ENCODE measurements at regions not wholly inside any gene's neighbourhood (a gene's known extent, or its start where the extent isn't known, plus 50 kb on each side); places are given as distances from the start of the nearest gene placed in this dataset.

GRCh38 chr5:5593391-5593790 is 170.9 kb downstream of the ICE1 start:
- Histone ChIP-seq H3K79me2 (ENCODE audit: low read length) (no peaks in the 10 kb centered on the region), H3K4me3 (ENCODE audit: low read length) (no peak overlapping the region), H4K20me1 (ENCODE audit: insufficient read depth, low read depth, low read length) (no peaks in the 10 kb centered on the region), H3K36me3 (ENCODE audit: insufficient read depth, low read length) (no peaks in the 10 kb centered on the region), H3K4me2 (ENCODE audit: low read depth, low read length, poor library complexity, severe bottlenecking) (no peak overlapping the region), H3K27ac (ENCODE audit: low read length) (no peak overlapping the region), H2AFZ (ENCODE audit: low read length) (no peak overlapping the region), H3K9ac (ENCODE audit: low read length) (no peak overlapping the region), H3K9me3 (ENCODE audit: low read length) (no peaks in the 10 kb centered on the region), H3K4me1 (ENCODE audit: low read length) (no peaks in the 10 kb centered on the region), H3K27me3 (ENCODE audit: low read length) (no peaks in the 10 kb centered on the region), H3K9me2 (replicated peaks; ENCODE audit: insufficient read depth, low read length) (no peaks in the 10 kb centered on the region)
- no peak for DNase-seq

GRCh38 chr5:5592541-5592940 is 170.1 kb downstream of the ICE1 start:
- Histone ChIP-seq H3K27ac (ENCODE audit: low read length) (no peak overlapping the region), H3K4me3 (ENCODE audit: low read length) (no peak overlapping the region), H3K27me3 (ENCODE audit: low read length) (no peaks in the 10 kb centered on the region), H2AFZ (ENCODE audit: low read length) (no peak overlapping the region), H3K4me2 (ENCODE audit: low read depth, low read length, poor library complexity, severe bottlenecking) (no peak overlapping the region), H3K36me3 (ENCODE audit: insufficient read depth, low read length) (no peaks in the 10 kb centered on the region), H3K9ac (ENCODE audit: low read length) (no peak overlapping the region), H3K4me1 (ENCODE audit: low read length) (no peaks in the 10 kb centered on the region), H3K9me3 (ENCODE audit: low read length) (no peaks in the 10 kb centered on the region), H3K79me2 (ENCODE audit: low read length) (no peaks in the 10 kb centered on the region), H3K9me2 (replicated peaks; ENCODE audit: insufficient read depth, low read length) (no peaks in the 10 kb centered on the region), H4K20me1 (ENCODE audit: insufficient read depth, low read depth, low read length) (no peaks in the 10 kb centered on the region)
- DNase-seq, result no peak

DNA sequence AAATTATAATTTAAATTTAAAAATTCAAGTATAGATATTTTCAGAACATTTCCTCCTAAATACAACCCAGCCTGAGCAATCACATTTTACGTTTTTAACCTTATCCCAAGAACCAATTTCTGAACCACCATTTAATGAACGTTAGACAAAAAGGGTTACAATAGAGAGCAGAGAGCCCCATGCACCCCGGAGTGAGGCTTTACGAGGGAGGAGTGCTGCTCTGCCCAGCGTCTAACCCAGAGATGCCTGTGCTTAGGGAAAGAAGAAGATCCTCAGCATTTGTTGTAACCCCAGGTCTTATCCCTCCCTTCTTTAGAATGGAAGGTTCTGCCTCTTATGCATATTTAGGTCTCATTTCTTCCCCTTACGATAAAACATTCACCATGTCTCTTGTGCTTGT is 169.1 kb downstream of the ICE1 start:
- DNase-seq, result no peak
- no peak overlapping the region for H3K9ac ChIP-seq (ENCODE audit: low read length)
- H3K36me3 ChIP-seq (ENCODE audit: insufficient read depth, low read length), result no peaks in the 10 kb centered on the region
- no peaks in the 10 kb centered on the region for H3K9me3 ChIP-seq (ENCODE audit: low read length)
- H3K9me2 ChIP-seq (replicated peaks; ENCODE audit: insufficient read depth, low read length), result no peaks in the 10 kb centered on the region
- no peaks in the 10 kb centered on the region for H3K27me3 ChIP-seq (ENCODE audit: low read length)
- no peaks in the 10 kb centered on the region for H3K4me1 ChIP-seq (ENCODE audit: low read length)
- no peaks in the 10 kb centered on the region for H4K20me1 ChIP-seq (ENCODE audit: insufficient read depth, low read depth, low read length)
- no peaks in the 10 kb centered on the region for H3K79me2 ChIP-seq (ENCODE audit: low read length)
- H3K4me2 ChIP-seq (ENCODE audit: low read depth, low read length, poor library complexity, severe bottlenecking), result no peak overlapping the region
- no peak overlapping the region for H2AFZ ChIP-seq (ENCODE audit: low read length)
- H3K4me3 ChIP-seq (ENCODE audit: low read length), result no peak overlapping the region
- no peak overlapping the region for H3K27ac ChIP-seq (ENCODE audit: low read length)

DNA sequence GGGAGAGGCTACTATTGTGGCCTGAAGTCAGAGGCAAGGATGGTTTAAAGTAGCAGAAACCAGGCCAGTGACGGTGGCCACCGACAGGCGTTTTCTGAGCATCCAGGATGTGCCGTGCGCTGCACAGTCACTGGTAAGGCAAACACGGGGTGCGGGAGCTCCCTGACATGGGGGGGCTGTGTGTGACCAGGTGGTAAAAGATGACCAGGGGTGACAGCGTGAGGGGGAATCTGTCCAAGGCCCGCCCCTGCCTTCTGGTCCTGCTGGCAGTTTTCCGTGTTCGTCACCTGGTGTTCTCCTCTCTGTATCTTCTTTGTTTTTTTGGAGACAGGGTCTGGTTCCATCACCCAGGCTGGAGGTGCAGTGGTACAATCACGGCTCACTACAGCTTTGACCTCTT is 167.4 kb downstream of the ICE1 start:
- no peaks in the 10 kb centered on the region for H3K27me3 ChIP-seq (ENCODE audit: low read length)
- H4K20me1 ChIP-seq (ENCODE audit: insufficient read depth, low read depth, low read length), result no peaks in the 10 kb centered on the region
- H2AFZ ChIP-seq (ENCODE audit: low read length), result no peak overlapping the region
- no peaks in the 10 kb centered on the region for H3K9me2 ChIP-seq (replicated peaks; ENCODE audit: insufficient read depth, low read length)
- no peak overlapping the region for H3K4me2 ChIP-seq (ENCODE audit: low read depth, low read length, poor library complexity, severe bottlenecking)
- no peaks in the 10 kb centered on the region for H3K4me1 ChIP-seq (ENCODE audit: low read length)
- H3K79me2 ChIP-seq (ENCODE audit: low read length), result no peaks in the 10 kb centered on the region
- H3K27ac ChIP-seq (ENCODE audit: low read length), result no peak overlapping the region
- H3K4me3 ChIP-seq (ENCODE audit: low read length), result no peak overlapping the region
- H3K9me3 ChIP-seq (ENCODE audit: low read length), result no peaks in the 10 kb centered on the region
- no peaks in the 10 kb centered on the region for H3K36me3 ChIP-seq (ENCODE audit: insufficient read depth, low read length)
- no peak overlapping the region for H3K9ac ChIP-seq (ENCODE audit: low read length)
- no peak for DNase-seq

GRCh38 chr5:5588887-5589826 is 166.7 kb downstream of the ICE1 start:
- Histone ChIP-seq H3K4me1 (ENCODE audit: low read length) (no peaks in the 10 kb centered on the region), H3K4me3 (ENCODE audit: low read length) (no peak overlapping the region), H3K36me3 (ENCODE audit: insufficient read depth, low read length) (no peaks in the 10 kb centered on the region), H4K20me1 (ENCODE audit: insufficient read depth, low read depth, low read length) (no peaks in the 10 kb centered on the region), H3K9me2 (replicated peaks; ENCODE audit: insufficient read depth, low read length) (no peaks in the 10 kb centered on the region), H3K9ac (ENCODE audit: low read length) (no peak overlapping the region), H3K9me3 (ENCODE audit: low read length) (no peaks in the 10 kb centered on the region), H3K79me2 (ENCODE audit: low read length) (no peaks in the 10 kb centered on the region), H3K27ac (ENCODE audit: low read length) (no peak overlapping the region), H3K27me3 (ENCODE audit: low read length) (no peaks in the 10 kb centered on the region), H2AFZ (ENCODE audit: low read length) (no peak overlapping the region), H3K4me2 (ENCODE audit: low read depth, low read length, poor library complexity, severe bottlenecking) (no peak overlapping the region)
- DNase-seq, result no peak

- Histone ChIP-seq H3K9ac (ENCODE audit: low read length) (no peak overlapping the region), H3K27ac (ENCODE audit: low read length) (no peak overlapping the region), H3K27me3 (ENCODE audit: low read length) (no peaks in the 10 kb centered on the region), H4K20me1 (ENCODE audit: insufficient read depth, low read depth, low read length) (no peaks in the 10 kb centered on the region), H3K4me1 (ENCODE audit: low read length) (no peaks in the 10 kb centered on the region), H3K9me3 (ENCODE audit: low read length) (no peaks in the 10 kb centered on the region), H3K4me3 (ENCODE audit: low read length) (no peak overlapping the region), H3K79me2 (ENCODE audit: low read length) (no peaks in the 10 kb centered on the region), H3K4me2 (ENCODE audit: low read depth, low read length, poor library complexity, severe bottlenecking) (no peak overlapping the region), H3K36me3 (ENCODE audit: insufficient read depth, low read length) (no peaks in the 10 kb centered on the region), H3K9me2 (replicated peaks; ENCODE audit: insufficient read depth, low read length) (no peaks in the 10 kb centered on the region), H2AFZ (ENCODE audit: low read length) (no peak overlapping the region)
- DNase-seq, result no peak
Observed at GRCh38 chr5:5588386-5588785, 165.9 kb downstream of the ICE1 start.

- no peak overlapping the region for H2AFZ ChIP-seq (ENCODE audit: low read length)
- H3K9me3 ChIP-seq (ENCODE audit: low read length), result no peaks in the 10 kb centered on the region
- no peaks in the 10 kb centered on the region for H3K79me2 ChIP-seq (ENCODE audit: low read length)
- H3K27me3 ChIP-seq (ENCODE audit: low read length), result no peaks in the 10 kb centered on the region
- no peaks in the 10 kb centered on the region for H3K9me2 ChIP-seq (replicated peaks; ENCODE audit: insufficient read depth, low read length)
- H3K27ac ChIP-seq (ENCODE audit: low read length), result no peak overlapping the region
- H3K4me1 ChIP-seq (ENCODE audit: low read length), result no peaks in the 10 kb centered on the region
- H3K36me3 ChIP-seq (ENCODE audit: insufficient read depth, low read length), result no peaks in the 10 kb centered on the region
- H3K4me2 ChIP-seq (ENCODE audit: low read depth, low read length, poor library complexity, severe bottlenecking), result no peak overlapping the region
- H3K9ac ChIP-seq (ENCODE audit: low read length), result no peak overlapping the region
- no peak for DNase-seq
- no peak overlapping the region for H3K4me3 ChIP-seq (ENCODE audit: low read length)
- H4K20me1 ChIP-seq (ENCODE audit: insufficient read depth, low read depth, low read length), result no peaks in the 10 kb centered on the region
Observed at GRCh38 chr5:5587474-5587873, 165.0 kb downstream of the ICE1 start.

GRCh38 chr5:5586721-5587120 is 164.2 kb downstream of the ICE1 start:
- Histone ChIP-seq H3K9me2 (replicated peaks; ENCODE audit: insufficient read depth, low read length) (no peaks in the 10 kb centered on the region), H3K9ac (ENCODE audit: low read length) (no peak overlapping the region), H3K27ac (ENCODE audit: low read length) (no peak overlapping the region), H4K20me1 (ENCODE audit: insufficient read depth, low read depth, low read length) (no peaks in the 10 kb centered on the region), H2AFZ (ENCODE audit: low read length) (no peak overlapping the region), H3K4me3 (ENCODE audit: low read length) (no peak overlapping the region), H3K27me3 (ENCODE audit: low read length) (no peaks in the 10 kb centered on the region), H3K4me1 (ENCODE audit: low read length) (no peaks in the 10 kb centered on the region), H3K9me3 (ENCODE audit: low read length) (no peaks in the 10 kb centered on the region), H3K4me2 (ENCODE audit: low read depth, low read length, poor library complexity, severe bottlenecking) (no peak overlapping the region), H3K79me2 (ENCODE audit: low read length) (no peaks in the 10 kb centered on the region), H3K36me3 (ENCODE audit: insufficient read depth, low read length) (no peaks in the 10 kb centered on the region)
- DNase-seq, result no peak
